GM19239 (cell line): ENCODE measurements at regions not wholly inside any gene's neighbourhood (a gene's known extent, or its start where the extent isn't known, plus 50 kb on each side); places are given as distances from the start of the nearest gene placed in this dataset.
"Not testable (repeated sequence)": the region's sequence is repeated elsewhere in the genome, so short reads cannot be mapped to it uniquely, and the experiment has no call there.

Experiments used
- DNase-seq: peaks from one replicate; pipeline ENCODE4 v3.0.0; 2011; ENCODE audit warnings: low spot score; ENCODE audit not compliant: insufficient read length
- FAIRE-seq: peaks from 2 replicates; lab custom pipeline; 2011; peaks lifted over from hg19 to GRCh38; lab: Jason Lieb, UNC

DNA sequence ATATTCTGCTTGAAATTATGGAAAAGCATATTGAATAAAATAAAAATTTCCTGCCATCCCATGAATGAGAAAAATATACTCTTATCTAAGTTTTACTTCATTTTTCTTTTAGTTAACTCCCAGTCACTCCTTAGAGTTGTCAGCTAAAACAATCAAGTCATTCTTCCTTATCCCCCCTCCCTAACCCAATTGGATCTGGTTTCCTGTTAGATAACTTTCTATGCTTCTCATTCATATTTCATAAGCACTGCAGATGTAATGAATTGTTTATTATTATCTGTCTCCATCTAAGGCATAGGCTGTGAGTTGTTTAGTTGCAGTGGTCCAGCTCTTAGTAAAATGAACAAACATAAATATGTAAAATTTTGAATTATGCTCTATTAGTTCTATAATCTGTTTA is 244.0 kb upstream of the GCFC2 start:
- FAIRE-seq, result no peak

DNA sequence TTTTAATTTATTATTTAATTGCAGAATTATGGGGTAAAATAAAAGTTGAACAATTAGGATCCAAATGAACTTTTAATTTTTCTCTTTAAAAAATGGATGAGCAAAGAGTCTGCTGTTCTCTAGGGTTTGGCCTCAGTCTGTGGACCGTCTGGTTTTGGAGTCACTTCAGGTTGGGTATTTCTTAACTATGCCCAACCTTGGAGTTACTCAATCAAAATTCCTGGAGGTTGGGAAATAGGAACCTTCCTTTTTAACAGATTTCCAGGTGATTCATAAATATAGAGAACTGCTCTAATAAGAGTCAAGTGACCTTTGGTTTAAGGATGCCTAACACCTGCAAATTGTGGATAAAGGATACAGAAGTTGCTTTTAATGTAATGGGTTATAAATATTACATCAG is 241.5 kb upstream of the GCFC2 start:
- no peak for DNase-seq
- FAIRE-seq, result no peak

More for the DNA sequence above, 244.0 kb upstream of the GCFC2 start:
- DNase-seq, result no peak

DNA sequence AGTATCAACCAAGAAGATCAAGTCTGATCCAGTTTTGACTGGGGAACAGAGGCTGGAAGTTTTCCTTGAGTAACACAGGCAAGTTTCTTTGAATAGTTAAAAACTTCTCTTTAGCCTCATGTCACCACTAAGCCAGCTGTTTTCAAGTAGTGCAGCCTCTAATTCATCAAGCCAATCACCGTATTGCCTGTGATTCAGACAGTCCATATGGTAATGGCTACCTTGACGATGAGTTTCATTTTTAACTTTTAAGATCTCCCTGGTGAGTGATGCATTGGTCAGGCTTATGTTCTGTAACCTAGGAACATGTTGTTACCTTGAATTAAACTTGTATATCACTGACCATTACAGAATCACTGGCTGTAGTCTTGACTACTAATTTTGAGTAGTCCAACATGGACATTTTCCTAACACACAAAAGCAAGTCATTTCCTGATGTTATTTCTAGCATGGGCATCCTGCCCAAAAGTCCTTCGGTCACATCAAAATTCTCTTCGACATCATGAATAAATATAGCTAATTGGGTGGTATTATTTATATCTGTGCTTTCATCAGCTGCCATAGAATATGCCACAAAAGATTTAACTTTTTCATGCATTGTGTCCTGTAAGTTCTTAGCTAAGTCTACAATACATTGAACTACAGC is 238.8 kb upstream of the GCFC2 start:
- no peak for DNase-seq
- FAIRE-seq, result no peak

DNA sequence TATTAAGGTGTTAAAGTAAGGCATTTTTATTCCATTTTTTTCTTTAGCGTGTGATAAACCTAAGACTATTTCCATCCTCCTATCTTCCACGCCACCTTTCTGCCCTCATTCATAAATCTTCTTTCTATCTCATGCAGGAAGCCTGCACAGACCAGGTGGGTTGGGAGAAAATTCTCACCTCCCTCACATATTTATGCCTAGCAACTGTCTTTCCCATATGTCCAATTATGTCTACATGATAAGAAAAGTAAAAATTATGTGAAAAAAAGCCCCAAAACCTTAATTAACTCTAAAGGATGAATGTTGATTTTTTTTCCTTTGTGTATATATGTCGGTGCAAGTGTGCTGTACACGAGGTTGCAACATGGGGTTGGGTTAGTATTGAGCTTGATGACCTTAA is 225.6 kb upstream of the GCFC2 start:
- FAIRE-seq (no peak), DNase-seq (no peak)

DNA sequence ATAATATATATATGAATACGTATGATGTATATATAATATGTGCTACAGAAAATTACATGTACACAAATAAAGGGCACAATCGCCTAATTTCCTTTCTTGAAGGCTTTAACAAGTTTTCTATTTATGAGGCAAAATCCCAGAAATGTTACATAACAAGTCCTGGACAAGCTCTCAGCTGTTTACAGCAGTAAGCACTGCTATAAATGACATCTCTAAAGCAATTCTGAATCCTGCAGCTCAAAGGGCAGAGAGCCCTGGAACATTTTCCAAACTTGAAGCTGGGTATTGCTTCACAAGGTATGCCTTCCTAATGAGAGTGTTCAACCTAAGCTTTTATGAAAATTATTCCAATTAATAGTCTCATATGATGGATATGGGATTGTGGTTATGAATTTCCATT is 222.3 kb upstream of the GCFC2 start:
- no peak for DNase-seq

DNA sequence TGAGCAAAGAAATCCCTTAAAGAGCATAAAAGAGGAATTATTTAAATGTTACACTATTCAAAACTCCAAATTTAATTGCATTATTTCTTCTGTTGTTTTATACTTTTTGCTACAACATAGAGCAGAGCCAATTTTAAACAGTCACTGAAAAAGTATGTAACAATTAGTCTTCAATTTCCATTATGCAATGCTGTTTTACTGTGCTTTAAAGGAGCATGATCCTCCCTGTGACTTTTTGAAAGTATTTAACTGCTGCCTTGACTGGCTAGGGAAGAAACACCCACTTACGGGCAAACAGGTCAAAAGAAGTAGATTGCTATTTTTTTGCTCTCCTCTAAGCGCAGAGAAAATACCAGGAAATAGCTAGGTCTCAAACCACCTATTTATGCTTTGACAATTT is 217.4 kb upstream of the GCFC2 start:
- FAIRE-seq (no peak), DNase-seq (no peak)

More for the DNA sequence above, 222.3 kb upstream of the GCFC2 start:
- no peak for FAIRE-seq

DNA sequence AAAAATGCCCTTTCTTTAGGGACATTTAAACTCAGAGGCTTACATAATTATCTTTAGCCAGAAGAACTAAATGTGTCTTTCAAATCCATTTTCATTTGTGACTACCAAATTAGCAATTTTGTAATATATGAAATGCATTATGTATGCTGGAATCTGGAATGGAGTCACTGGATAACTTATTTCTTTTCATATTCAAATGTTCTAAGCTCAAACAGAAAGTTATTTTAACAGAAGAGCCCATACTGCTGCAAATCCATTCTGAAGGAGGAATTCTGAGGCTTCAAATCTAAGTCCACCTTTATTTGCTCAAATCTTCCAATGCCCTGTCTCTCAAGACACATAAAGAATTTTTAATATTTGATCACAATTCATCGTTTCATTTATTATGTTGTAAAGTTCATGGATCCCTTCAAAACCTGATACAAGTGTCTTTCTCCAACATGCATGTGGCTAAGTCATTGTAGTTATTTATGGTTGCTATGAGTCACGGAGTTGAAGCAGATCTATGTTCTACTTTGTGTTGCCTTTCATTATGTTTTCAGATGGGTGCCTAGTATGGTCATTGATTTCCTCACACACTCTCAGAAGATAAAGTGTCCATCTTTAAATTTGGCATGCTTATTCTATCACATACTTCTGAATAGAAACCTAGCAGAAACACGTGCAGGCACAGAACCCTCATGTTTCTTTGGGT is 214.8 kb upstream of the GCFC2 start:
- FAIRE-seq, result no peak

DNA sequence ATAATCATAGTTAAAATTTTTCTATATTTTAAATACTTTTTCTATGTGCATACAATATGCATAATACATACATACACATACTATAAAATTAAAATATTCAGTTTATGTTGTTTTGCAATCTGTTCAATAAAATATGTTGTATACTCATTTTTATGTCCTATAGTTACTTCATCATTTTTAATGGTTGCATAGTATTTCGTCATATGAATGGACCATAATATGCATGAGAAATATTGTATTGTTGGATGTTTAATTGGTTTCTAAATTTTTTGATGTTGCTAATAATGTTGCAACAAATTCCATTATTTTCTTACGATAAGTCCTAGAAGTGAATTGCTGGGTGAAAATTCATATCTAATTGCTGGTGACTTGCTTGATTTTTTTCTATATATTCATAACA is 211.5 kb upstream of the GCFC2 start:
- FAIRE-seq (no peak), DNase-seq (no peak)

More for the DNA sequence above, 214.8 kb upstream of the GCFC2 start:
- DNase-seq, result no peak

DNA sequence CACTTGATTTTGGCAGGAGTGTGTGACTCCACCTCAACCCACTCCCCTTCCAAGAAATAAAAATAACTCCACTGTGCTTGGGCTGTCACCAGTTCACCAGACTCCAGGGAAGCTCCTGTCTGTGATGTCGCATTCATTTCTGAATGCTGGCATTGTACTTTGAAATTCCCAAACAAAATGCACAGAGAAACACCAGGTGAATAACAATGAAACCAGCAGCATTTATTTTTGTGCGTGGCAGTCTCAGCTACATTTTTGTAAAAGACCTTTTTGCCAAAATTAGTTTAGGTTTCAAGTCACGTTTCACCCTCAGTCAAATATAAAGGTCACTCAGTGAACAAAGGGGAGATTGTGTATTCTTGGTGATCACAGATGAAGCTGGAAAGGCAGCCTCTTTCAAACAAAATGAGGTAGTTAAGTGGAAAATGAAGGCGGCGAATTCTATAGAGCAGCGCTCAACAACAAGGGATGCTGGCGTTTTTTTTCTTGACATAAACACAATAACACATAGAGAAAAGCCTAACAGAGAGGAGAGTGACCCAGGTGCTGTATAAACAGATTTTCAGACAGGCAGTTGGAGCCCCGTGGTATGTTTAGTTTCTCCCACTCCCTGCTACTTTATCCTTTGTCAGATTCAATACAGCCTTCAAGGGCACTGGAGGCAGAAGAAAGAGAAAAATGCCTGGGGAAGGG is 210.3 kb upstream of the GCFC2 start:
- DNase-seq, result no peak
- FAIRE-seq, result no peak

DNA sequence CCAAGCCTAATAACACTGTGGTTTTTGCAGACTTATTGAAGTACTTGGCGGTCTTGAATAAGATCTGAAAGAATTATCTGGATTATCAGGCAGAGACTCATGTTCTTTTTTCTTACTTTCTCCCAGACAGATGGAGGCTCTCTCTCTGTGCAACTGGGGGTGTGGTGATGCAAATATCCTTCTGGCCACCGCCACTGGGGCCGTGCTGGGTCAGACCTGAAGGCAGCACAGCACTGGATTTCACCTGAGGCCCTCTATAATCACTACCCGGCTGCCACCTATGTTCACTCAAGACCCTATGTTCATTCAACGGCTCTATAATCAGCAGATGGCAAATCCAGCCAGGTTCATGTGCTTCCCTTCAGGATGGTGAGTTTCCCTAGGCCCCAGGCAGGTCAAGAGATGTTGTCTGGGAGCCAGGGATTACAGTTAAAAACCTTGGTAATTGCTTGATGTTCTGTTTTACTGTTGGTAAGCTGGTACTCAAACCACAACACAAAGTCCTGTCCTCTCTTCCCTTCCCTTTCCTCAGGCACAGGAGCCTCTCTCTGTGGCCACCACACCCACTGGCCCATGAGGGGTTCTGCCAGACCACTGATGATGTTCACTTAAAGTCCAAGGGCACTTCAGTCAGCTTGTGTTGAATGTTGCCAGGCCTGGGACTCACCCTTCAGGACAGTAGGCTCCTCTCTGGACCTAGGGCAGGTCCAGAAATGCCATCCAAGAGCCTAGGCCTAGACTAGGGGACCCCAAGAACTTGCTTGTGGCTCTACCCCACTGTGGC is 205.3 kb upstream of the GCFC2 start:
- FAIRE-seq (no peak), DNase-seq (no peak)

DNA sequence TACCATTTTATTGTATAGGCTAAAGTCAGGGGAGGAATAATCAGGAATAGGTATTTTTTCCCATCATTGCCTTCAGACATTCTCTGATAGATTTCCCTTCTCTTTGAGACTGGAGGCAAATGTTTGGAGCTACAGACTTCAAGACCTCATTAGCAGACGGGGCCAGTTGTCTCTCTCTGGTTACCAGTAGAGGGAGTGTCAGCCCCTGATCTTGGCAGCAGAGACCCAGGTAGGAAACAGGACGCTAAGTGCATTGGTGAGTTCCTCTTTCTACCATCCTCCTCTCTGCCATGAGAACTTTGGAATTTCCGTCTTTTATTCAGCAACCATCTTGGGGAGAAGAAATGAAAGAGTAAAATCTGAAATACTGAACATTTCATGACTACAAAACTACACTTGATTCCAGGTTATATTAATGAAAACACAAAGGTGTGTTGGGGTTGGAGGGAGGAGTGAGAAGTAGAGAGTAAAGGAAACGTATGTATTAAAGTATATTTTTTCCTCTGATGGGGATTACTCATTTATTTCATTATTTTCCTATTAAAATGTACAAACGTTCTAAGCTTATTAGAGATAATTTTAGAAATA is 186.2 kb upstream of the GCFC2 start:
- DNase-seq (peak; percentile 9), FAIRE-seq (peak; percentile 76)

DNA sequence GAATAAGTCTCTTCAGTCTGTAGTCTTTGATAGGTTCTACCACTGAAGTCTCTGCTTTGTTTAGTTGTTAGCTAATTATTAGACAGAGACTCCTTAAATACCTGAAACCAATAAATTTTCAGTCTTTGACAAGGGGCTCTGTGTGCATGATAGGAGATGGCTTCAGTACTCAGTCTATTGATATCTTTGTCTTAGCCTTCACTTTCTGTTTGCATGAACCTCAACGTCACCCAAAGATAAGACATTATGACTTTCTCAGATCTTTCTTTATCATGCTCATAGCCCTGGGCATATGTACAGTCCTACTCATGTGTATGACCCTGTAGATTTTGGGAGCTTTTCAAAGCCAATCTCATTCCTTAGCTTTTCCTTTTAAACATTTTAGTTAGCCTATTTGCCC is 183.5 kb upstream of the GCFC2 start:
- DNase-seq (no peak), FAIRE-seq (no peak)

DNA sequence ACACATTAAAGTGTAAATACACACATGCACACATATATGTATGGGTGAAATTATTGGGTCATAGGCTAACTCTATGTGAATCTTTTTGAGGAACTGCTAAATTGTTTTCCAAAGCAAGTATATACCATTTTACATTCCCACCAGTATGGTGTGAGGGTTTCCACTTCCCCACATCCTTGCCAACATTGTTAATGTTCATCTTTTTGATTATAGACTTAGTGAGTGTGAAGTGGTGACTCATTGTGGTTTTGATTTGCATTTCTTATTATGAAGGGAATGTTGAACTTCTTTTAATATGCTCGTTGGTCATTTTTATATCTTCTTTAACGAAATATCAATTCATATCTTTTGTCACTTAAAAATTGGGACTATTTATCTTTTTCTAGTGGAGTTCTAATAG is 181.8 kb upstream of the GCFC2 start:
- FAIRE-seq (peak; percentile 40), DNase-seq (no peak)

DNA sequence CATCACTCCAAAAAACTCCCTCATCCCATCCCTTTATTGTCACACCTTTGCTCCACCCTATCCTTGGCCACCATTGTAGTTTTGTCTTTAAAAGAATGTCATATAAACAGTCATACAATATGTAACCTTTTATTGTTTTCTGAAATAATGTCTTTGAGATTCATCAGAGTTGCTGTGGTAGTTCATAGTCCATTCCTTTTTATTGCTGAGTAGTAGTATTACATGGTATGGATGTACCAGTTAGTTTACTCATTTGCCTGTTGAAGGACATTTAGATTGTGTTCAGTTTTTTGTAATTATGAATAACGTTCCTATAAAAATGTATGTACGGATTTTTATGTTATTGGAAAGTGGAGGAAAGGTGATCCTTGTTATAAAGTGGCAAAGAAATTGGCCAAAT is 171.8 kb upstream of the GCFC2 start:
- no peak for DNase-seq
- no peak for FAIRE-seq

DNA sequence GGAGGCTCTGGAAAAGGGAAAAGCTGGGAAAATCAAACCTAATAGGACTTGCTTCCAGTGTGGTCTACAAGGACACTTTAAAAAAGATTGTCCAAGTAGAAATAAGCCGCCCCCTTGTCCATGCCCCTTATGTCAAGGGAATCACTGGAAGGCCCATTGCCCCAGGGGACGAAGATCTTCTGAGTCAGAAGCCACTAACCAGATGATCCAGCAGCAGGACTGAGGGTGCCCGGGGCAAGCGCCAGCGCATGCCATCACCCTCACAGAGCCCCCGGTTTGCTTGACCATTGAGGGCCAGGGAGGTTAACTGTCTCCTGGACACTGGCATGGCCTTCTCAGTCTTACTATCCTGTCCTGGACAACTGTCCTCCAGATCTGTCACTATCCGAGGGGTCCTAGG is 164.9 kb upstream of the GCFC2 start:
- not testable (repeated sequence) for FAIRE-seq, DNase-seq

DNA sequence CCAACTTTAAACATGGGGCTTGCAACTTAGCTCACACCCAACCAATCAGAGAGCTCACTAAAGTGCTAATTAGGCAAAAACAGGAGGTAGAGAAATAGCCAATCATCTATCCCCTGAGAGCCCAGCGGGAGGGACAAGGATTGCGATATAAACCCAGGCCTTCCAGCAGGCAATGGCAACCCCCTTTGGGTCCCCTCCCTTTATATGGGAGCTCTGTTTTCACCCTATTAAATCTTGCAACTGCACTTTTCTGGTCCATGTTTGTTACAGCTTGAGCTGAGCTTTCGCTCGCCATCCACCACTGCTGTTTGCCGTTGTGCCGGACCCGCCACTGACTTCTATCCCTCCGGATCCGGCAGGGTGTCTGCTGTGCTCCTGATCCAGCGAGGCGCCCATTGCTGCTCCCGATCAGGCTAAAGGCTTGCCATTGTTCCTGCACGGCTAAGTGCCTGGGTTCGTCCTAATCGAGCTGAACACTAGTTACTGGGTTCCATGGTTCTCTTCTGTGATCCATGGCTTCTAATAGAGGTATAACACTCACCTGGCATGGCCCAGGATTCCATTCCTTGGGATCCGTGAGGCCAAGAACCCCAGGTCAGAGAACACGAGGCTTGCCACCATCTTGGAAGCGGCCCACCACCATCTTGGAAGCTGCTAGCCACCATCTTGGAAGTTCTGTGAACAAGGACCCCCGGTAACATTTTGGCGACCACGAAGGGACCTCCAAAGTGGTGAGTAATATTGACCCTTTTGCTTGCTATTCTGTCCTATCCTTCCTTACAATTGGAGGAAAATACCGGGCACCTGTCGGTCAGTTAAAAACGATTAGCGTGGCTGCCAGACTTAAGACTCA is 161.3 kb upstream of the GCFC2 start:
- not testable (repeated sequence) for DNase-seq, FAIRE-seq

DNA sequence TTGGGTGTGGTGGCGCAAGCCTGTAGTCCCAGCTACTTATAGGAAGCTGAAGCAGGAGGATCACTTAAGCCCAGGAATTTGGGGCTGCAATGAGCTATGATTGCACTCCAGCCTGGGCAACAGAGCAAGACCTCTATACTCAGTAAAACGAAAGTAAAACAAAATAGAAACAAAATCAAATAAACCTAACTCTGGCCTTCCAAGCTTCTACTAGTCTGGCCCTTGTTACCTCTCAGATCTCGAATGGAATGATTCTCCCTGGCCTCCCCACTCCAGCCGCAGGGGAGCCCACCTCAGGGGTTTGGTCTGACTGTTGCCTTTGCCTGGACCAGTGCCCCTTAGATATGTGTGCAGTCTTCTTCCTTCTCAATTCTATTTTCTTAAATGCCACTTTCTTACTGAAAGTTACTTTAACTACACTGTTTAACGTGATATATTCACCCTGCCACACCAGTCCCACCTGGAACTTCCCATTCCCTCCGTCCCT is 160.0 kb upstream of the GCFC2 start:
- no peak for DNase-seq
- FAIRE-seq, result peak; percentile 21

DNA sequence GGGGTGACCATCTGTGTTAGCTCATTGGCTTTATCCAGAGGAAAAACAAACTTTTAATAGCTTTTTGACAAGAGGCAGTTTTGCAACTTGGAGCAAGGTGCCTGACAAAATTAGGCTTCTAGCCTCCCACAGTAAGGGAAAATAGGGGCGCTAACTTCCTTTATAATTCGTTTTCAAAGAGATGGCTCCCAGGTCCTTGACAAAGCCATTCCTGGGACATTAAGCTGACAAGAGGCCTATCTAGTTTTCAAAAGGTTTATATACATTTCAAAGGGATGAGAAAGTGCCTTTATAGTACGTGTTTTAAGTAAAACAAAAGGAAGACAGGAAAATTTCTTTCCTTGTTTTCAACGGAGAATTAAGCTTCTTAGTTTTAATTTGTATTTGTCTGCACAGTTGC is 159.4 kb upstream of the GCFC2 start:
- DNase-seq (no peak), FAIRE-seq (no peak)

DNA sequence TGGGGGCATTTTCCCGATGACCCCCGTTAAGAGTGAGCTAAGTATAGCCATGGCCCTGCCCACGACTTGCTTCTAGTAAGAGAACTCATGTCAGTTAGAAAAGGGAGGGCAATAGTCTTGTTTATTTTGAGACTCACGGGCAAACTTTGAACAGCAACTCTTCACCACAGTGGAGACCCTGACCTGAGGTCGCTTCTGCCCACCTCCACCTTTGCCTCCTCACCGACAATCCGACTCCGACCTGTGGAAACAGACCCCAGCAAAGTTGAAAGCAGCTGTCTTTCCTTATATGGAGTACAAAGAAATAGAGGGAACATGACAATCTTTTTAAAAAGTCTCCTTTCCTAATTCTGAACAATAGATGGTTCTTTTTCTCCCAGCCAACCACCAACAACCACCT is 155.0 kb upstream of the GCFC2 start:
- no peak for FAIRE-seq
- no peak for DNase-seq
